CD4-positive, alpha-beta T cell treated with Interferon alpha-2 for 1 hour (primary cell): ENCODE measurements at regions not wholly inside any gene's neighbourhood (a gene's known extent, or its start where the extent isn't known, plus 50 kb on each side); places are given as distances from the start of the nearest gene placed in this dataset.

Experiments used
- DNase-seq, 2 donors: peaks; one replicate each; pipeline ENCODE4 v3.0.0-alpha.2; 2020 to 2022

- DNase-seq, result no peak
Measured at GRCh38 chr4:34733185-34733941, 1511.0 kb downstream of the ARAP2 start.

DNA sequence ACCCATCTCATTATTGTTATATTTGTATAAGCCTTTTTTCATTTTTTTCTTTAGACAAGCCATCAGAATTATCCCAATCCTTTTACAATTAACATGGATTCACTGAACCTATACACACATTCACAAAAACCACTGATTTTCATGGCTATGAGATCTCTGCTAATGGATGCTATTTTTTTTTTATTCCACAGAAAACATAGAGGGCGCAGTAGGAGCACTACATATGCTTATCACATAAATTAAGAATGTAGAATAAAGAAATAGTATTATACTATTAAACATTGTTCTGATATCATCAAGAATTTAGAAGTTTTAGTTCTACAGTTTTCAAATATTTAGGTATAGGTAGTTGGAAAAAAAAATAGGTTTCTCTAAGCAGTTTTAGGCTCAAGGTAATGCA lies 1477.4 kb downstream of the ARAP2 start:
- no peak for DNase-seq

DNA sequence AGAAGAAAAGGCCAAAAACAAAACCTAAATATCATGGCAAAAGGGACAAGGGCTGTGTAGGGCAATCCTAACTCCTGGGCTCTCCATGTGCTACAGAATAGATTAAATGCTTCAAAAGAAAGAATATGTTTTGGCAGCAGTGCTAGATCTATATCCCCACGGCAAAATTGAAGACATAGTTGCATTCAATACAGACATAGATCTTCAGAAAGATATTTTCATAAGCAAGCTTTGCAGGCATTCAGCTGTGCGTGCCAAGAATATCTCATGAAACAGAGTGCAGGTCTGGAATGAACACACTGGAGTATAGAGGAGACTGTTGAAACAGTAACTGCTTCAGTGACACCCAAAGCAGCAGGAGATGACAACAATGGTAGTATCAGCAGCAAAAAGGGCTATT lies 1476.9 kb downstream of the ARAP2 start:
- no peak for DNase-seq

DNA sequence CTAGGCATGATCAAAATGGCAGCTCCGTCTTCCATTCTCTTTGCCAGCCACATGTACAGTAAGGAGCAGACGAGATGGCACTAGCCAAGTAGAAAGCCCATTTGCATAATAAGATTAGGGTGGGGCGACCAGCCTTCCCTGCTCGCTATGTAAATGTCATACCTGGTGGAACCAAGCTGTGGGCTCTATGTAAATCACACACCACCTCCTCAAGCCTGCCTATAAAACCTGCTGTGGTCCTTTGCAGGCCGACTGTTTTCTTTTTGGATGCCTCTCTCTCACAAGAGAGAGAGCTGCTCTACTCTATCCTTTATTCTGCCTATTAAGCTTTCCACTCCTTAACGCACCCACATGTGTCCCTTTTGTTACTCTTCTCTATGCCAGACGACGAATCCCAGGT lies 1472.7 kb downstream of the ARAP2 start:
- DNase-seq, result no peak

GRCh38 chr4:34790131-34790530 lies 1454.2 kb downstream of the ARAP2 start:
- DNase-seq, result no peak

GRCh38 chr4:34791209-34791608 lies 1453.1 kb downstream of the ARAP2 start:
- DNase-seq, result no peak

- no peak for DNase-seq
Measured at GRCh38 chr4:34800953-34801352, 1443.4 kb downstream of the ARAP2 start.

DNA sequence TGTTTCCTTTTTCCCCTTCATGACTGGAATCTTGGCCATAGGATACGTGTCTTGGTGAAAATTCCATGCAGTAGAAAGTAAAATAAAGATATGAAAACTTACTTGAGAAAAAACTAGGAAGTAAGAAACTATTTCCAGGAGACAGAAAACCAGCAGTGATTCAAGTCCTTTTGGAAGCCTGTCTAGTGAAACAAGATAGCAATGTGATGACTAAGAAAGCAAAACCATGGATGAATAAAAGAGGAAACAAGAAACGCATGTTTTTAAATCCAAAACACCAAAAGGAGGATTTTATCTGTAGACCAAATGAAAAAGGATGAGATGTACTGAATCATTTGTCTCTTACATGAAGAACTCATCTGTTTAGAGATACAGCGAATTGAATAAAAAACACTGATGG lies 1430.0 kb downstream of the ARAP2 start:
- no peak for DNase-seq

DNA sequence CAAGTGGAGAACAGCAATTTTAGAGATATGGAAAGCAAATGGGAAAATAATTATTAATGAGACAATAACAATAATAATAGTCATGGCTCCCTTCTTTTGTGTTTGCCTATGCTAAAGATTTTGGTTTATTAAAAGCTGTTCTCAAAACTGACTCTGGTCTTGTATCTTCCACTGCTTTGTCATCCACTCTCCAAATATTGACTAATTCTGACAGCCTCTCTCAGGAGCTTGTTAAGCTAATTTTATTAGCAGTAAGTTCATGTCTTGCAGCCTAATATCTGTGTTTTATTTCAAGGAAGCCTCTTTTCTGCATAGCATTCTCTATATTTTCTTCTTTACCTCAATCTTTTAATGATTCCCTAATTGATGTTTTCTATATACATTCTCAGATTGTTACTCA lies 1419.8 kb downstream of the ARAP2 start:
- DNase-seq, result no peak

GRCh38 chr4:34826660-34827059 lies 1417.7 kb downstream of the ARAP2 start:
- DNase-seq, result no peak

DNA sequence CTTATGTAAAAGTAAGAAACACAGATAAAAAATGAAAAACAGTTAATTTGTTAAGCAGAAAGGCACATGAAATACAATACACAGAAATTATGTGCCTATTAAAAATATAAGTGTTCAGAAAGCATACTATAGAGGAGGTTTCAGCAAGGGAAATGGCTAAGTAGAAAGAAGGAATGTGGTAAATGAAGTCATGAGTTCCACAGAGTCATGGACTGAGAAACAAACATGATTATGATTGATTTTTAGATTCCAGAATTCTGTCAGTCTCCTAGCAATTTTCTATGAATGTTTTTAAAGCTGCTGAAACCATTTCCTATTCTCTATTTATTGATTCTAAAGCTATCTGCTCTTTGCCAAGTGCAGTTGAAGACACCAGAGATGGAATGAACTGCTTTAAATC lies 1398.4 kb downstream of the ARAP2 start:
- no peak for DNase-seq

DNA sequence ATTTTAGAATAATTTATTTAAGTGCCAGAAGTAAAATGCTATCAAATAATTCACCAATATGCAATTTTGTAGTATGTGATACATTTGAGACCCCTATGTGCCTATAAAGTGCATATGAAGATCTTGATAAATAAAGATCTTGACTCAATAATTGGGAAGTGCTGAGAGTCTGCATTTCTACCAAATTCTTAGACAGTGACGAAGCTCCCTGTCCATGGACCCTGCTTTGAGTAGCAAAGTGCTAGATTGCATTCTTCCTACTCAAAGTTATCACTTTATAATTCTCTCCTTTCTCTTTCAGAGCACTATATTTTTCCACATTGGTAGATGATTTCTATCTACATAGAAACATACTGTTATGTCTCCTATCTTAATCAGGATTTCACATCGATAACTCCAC lies 1393.9 kb downstream of the ARAP2 start:
- no peak for DNase-seq

DNA sequence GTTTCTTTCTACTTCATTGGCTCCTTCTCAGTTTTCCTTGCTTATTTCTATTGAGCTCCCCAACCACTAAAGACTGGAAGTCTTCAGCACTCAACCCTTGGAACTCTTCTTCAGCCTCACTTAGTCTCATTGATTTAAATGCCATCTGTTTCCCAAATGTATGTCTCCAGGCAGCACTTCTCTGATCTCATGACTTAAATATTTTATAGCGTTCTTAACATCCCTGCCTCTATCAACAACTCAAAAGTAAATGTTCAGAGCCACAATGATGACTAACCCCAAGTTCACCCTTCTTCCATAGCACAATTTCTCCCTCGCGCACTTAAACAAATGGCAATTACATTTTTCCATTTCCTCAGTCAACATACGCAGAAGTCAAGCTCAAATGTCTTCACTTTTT lies 1393.3 kb downstream of the ARAP2 start:
- no peak for DNase-seq

GRCh38 chr4:34851411-34851810 lies 1392.9 kb downstream of the ARAP2 start:
- no peak for DNase-seq

GRCh38 chr4:34854451-34854850 lies 1389.9 kb downstream of the ARAP2 start:
- DNase-seq, result no peak

GRCh38 chr4:34861666-34862065 lies 1382.6 kb downstream of the ARAP2 start:
- no peak for DNase-seq

DNA sequence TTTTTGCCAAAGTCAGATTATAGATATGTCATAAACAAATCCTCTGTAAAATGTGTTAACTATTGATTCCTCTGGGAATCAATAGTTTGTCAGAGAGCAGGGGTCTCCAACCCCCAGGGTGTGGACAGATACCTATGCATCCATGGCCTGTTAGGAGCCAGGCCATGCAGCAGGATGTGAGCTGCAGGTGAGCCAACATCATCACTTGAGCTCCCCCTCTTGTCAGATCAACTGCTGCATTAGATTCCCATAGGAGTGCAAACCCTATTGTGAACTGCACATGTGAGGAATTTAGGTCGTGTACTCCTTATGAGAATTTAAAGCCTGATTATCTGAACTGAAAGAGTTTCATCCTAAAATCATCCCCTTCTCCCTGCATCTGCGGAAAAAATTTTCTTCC lies 1365.4 kb downstream of the ARAP2 start:
- no peak for DNase-seq

GRCh38 chr4:34880246-34880645 lies 1364.1 kb downstream of the ARAP2 start:
- no peak for DNase-seq

- no peak for DNase-seq
Measured at GRCh38 chr4:34891892-34892291, 1352.4 kb downstream of the ARAP2 start.

GRCh38 chr4:34893382-34893781 lies 1350.9 kb downstream of the ARAP2 start:
- no peak for DNase-seq

GRCh38 chr4:34920032-34920431 lies 1324.3 kb downstream of the ARAP2 start:
- DNase-seq, result no peak

GRCh38 chr4:34921391-34921790 lies 1322.9 kb downstream of the ARAP2 start:
- no peak for DNase-seq

- no peak for DNase-seq
Measured at GRCh38 chr4:34922325-34922724, 1322.0 kb downstream of the ARAP2 start.

DNA sequence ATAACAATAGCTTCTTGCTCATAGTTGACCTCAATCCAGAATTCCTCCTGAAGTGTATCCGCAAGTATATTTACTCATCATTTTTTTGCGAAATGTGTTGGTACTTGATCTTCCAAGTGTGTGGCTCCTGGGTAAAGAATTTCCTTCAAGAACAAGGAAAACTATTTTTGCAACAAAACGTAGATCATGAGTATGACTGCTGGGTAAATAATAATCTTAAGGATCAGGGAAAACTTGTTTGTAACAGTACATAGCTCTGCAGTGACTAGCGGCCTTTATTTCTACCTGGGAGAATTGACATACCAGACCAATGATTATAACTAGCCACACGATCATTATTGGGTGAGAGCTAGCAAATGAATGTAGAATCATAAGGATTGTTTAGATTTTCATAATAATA lies 1311.7 kb downstream of the ARAP2 start:
- DNase-seq, result no peak

- no peak for DNase-seq
Measured at GRCh38 chr4:34935739-34936138, 1308.6 kb downstream of the ARAP2 start.
